ENCODE measurements at regions not wholly inside any gene's neighbourhood (a gene's known extent, or its start where the extent isn't known, plus 50 kb on each side); places are given as distances from the start of the nearest gene placed in this dataset.

- no peak for TF ChIP-seq CTCF (IDR thresholded peaks at IDR 0.05; ENCODE audit: low read depth, low read length)
- TF ChIP-seq POLR2A (IDR thresholded peaks at IDR 0.05; ENCODE audit: extremely low read depth, insufficient read length), result no peak
- TF ChIP-seq MYC (IDR thresholded peaks at IDR 0.05; ENCODE audit: low read depth, low read length), result no peak
- no peak for TF ChIP-seq MAX (IDR thresholded peaks at IDR 0.05; ENCODE audit: low read depth, low read length)
Measured at GRCh38 chr5:62690421-62690820, 111.8 kb downstream of the LRRC70 start.
